Right atrium auricular region (tissue), 2 donors: ENCODE measurements at regions not wholly inside any gene's neighbourhood (a gene's known extent, or its start where the extent isn't known, plus 50 kb on each side); places are given as distances from the start of the nearest gene placed in this dataset.

ENCODE experiments used
- DNase-seq: peaks from one replicate; pipeline ENCODE4 v3.0.0-alpha.2; 2019; ENCODE audit warnings: low spot score
- H3K27ac ChIP-seq, 2 donors: fragments of 200-600 bp; sonication (generic); 1 replicate in 1 of 2; 2 replicates in 1 of 2; pipeline ENCODE4 v1.5.1; 2016 to 2019
- H3K27me3 ChIP-seq, 2 donors: fragments of 200-600 bp; sonication (generic); one replicate each; pipeline versions ENCODE4 v1.5.1 to v1.6.0; 2017 to 2019
- H3K36me3 ChIP-seq: fragments of 200-600 bp; sonication (generic); one replicate; pipeline ENCODE4 v1.5.1; 2016
- H3K4me1 ChIP-seq, 2 donors: fragments of 200-600 bp; sonication (generic); one replicate each; pipeline versions ENCODE4 v1.5.1 to v1.6.0; 2017 to 2019
- H3K4me3 ChIP-seq, 2 donors: fragments of 200-600 bp; sonication (generic); 1 replicate in 1 of 2; 2 replicates in 1 of 2; pipeline ENCODE4 v1.5.1; 2017 to 2019; ENCODE audit warnings: mild to moderate bottlenecking in 1 of 2, moderate library complexity in 1 of 2
- H3K9me3 ChIP-seq, 2 donors: fragments of 200-600 bp; sonication (generic); one replicate each; pipeline ENCODE4 v1.5.1; 2019
- CTCF ChIP-seq, 2 donors: fragments of 200-600 bp; sonication (generic); IDR thresholded peaks; one replicate each; pipeline ENCODE4 v1.5.1; 2019; ENCODE audit warnings: antibody characterized with exemption in 2 of 2

GRCh38 chr6:15947436-15947835 is 181.4 kb upstream of the MYLIP start:
- Histone ChIP-seq H3K36me3 (no peaks in the 10 kb centered on the region), H3K4me3 (no peak overlapping the region), H3K27ac (no peak overlapping the region), H3K4me1 (peaks cover 2 to 4% of the 10 kb centered on the region in 2 donors), H3K9me3 (no peaks in the 10 kb centered on the region), H3K27me3 (no peaks in the 10 kb centered on the region)
- no peak for TF ChIP-seq CTCF (IDR thresholded peaks at IDR 0.05)
- DNase-seq = no peak

GRCh38 chr6:15946701-15947385 is 182.0 kb upstream of the MYLIP start:
- H3K9me3 ChIP-seq = no peaks in the 10 kb centered on the region
- H3K36me3 ChIP-seq = no peaks in the 10 kb centered on the region
- H3K27me3 ChIP-seq = no peaks in the 10 kb centered on the region
- peaks cover 2 to 4% of the 10 kb centered on the region in 2 donors for H3K4me1 ChIP-seq
- H3K27ac ChIP-seq = no peak overlapping the region
- no peak overlapping the region for H3K4me3 ChIP-seq
- no peak for TF ChIP-seq CTCF (IDR thresholded peaks at IDR 0.05)
- no peak for DNase-seq

GRCh38 chr6:15945593-15946159 is 183.2 kb upstream of the MYLIP start:
- no peaks in the 10 kb centered on the region for H3K36me3 ChIP-seq
- H3K4me3 ChIP-seq = no peak overlapping the region
- TF ChIP-seq CTCF (IDR thresholded peaks at IDR 0.05) = no peak
- no peaks in the 10 kb centered on the region for H3K27me3 ChIP-seq
- DNase-seq = no peak
- no peaks in the 10 kb centered on the region for H3K9me3 ChIP-seq
- peaks cover 2 to 4% of the 10 kb centered on the region in 2 donors for H3K4me1 ChIP-seq
- H3K27ac ChIP-seq = no peak overlapping the region

- TF ChIP-seq CTCF (IDR thresholded peaks at IDR 0.05) = no peak
- Histone ChIP-seq H3K36me3 (no peaks in the 10 kb centered on the region), H3K9me3 (no peaks in the 10 kb centered on the region), H3K4me3 (no peak overlapping the region), H3K4me1 (no peaks in the 10 kb centered on the region), H3K27ac (no peak overlapping the region), H3K27me3 (no peaks in the 10 kb centered on the region)
- no peak for DNase-seq
These were observed 185.5 kb upstream of the MYLIP start for GRCh38 chr6:15943423-15943822.

- no peak overlapping the region for H3K27ac ChIP-seq
- H3K27me3 ChIP-seq = no peaks in the 10 kb centered on the region
- DNase-seq = no peak
- no peaks in the 10 kb centered on the region for H3K4me1 ChIP-seq
- no peak for TF ChIP-seq CTCF (IDR thresholded peaks at IDR 0.05)
- H3K4me3 ChIP-seq = no peak overlapping the region
- H3K9me3 ChIP-seq = peaks cover 0 to 5% of the 10 kb centered on the region in 2 donors
- no peaks in the 10 kb centered on the region for H3K36me3 ChIP-seq
These were observed 187.7 kb upstream of the MYLIP start for GRCh38 chr6:15941168-15941567.

- H3K27me3 ChIP-seq = no peaks in the 10 kb centered on the region
- TF ChIP-seq CTCF (IDR thresholded peaks at IDR 0.05) = no peak
- H3K27ac ChIP-seq = no peak overlapping the region
- H3K36me3 ChIP-seq = no peaks in the 10 kb centered on the region
- H3K9me3 ChIP-seq = peaks cover 0 to 5% of the 10 kb centered on the region in 2 donors
- DNase-seq = no peak
- H3K4me3 ChIP-seq = no peak overlapping the region
- H3K4me1 ChIP-seq = no peaks in the 10 kb centered on the region
These were observed 190.8 kb upstream of the MYLIP start for GRCh38 chr6:15938107-15938506.
